SK-N-SH (cell line): ENCODE measurements at regions not wholly inside any gene's neighbourhood (a gene's known extent, or its start where the extent isn't known, plus 50 kb on each side); places are given as distances from the start of the nearest gene placed in this dataset.

Experiments
- CTCF ChIA-PET: fragments of 300-600, 350-600 bp; formaldehyde crosslinking; extraction: SDS; loops from one replicate; lab custom pipeline; 2021; lab: Yijun Ruan, JAX
- POLR2A ChIA-PET: fragments of 350-600 bp; sonication (Branson Sonifier 250); formaldehyde crosslinking; extraction: SDS; loops from one replicate; lab custom pipeline; 2020; ENCODE audit warnings: antibody characterized with exemption, inconsistent platforms; lab: Yijun Ruan, JAX
- DNase-seq: peaks from one replicate; pipeline ENCODE4 v3.0.0; 2012
- H2AFZ ChIP-seq: fragments of 200-600 bp; sonication (generic); 2 replicates; pipeline ENCODE4 v1.8.1; 2016; ENCODE audit warnings: antibody characterized with exemption, mild to moderate bottlenecking, low read depth
- H3F3A ChIP-seq: fragments of 200-600 bp; sonication (generic); replicated peaks from 2 replicates; pipeline ENCODE3; 2016; ENCODE audit warnings: antibody characterized with exemption, mild to moderate bottlenecking; ENCODE audit not compliant: insufficient read depth
- H3K27ac ChIP-seq, 2 experiments: fragments of 200-500 bp in 1 of 2; fragments of 200-600 bp in 1 of 2; sonication (Bioruptor generic) in 1 of 2; sonication (generic), shearing (Covaris generic) in 1 of 2; 2 replicates each; pipeline versions ENCODE4 v1.5.1 to v1.6.1; 2014 to 2016; ENCODE audit warnings: low read depth in 2 of 2, inconsistent platforms in 1 of 2, low read length in 1 of 2, mild to moderate bottlenecking in 1 of 2, mixed read lengths in 1 of 2
- H3K27me3 ChIP-seq: fragments of 200-600 bp; sonication (generic), shearing (Covaris generic); 2 replicates; pipeline ENCODE4 v1.6.1; 2016; ENCODE audit warnings: mixed run types; ENCODE audit not compliant: insufficient read depth
- H3K36me3 ChIP-seq, 2 experiments: fragments of 200-500 bp in 1 of 2; fragments of 200-600 bp in 1 of 2; sonication (Bioruptor generic) in 1 of 2; sonication (generic) in 1 of 2; replicated peaks in 1 of 2; 2 replicates each; pipeline versions ENCODE3 to v1.5.1; 2014 to 2016; ENCODE audit warnings: low read length in 1 of 2, mild to moderate bottlenecking in 1 of 2; ENCODE audit not compliant: insufficient read depth in 2 of 2, control insufficient read depth in 1 of 2
- H3K4me1 ChIP-seq, 2 experiments: fragments of 200-500 bp in 1 of 2; fragments of 200-600 bp in 1 of 2; sonication (Bioruptor generic) in 1 of 2; sonication (generic), shearing (Covaris generic) in 1 of 2; 2 replicates each; pipeline versions ENCODE4 v1.5.1 to v1.6.1; 2014 to 2016; ENCODE audit warnings: low read depth in 1 of 2, low read length in 1 of 2, mixed run types in 1 of 2; ENCODE audit not compliant: insufficient read depth in 2 of 2, control insufficient read depth in 1 of 2
- H3K4me2 ChIP-seq: fragments of 200-600 bp; sonication (generic), shearing (Covaris generic); 2 replicates; pipeline ENCODE4 v1.6.1; 2017; ENCODE audit warnings: mixed run types
- H3K4me3 ChIP-seq, 2 experiments: fragments of 200-500 bp in 1 of 2; fragments of 200-600 bp in 1 of 2; sonication (Bioruptor generic) in 1 of 2; sonication (generic), shearing (Covaris generic) in 1 of 2; 2 replicates each; pipeline versions ENCODE4 v1.5.1 to v1.8.1; 2014 to 2016; ENCODE audit warnings: low read depth in 2 of 2, inconsistent platforms in 1 of 2, low read length in 1 of 2, mild to moderate bottlenecking in 1 of 2, mixed read lengths in 1 of 2, moderate library complexity in 1 of 2
- H3K79me2 ChIP-seq: fragments of 200-600 bp; sonication (generic); 2 replicates; pipeline ENCODE4 v1.8.1; 2017; ENCODE audit warnings: mild to moderate bottlenecking; ENCODE audit not compliant: insufficient read depth
- H3K9ac ChIP-seq: fragments of 200-600 bp; sonication (generic); 2 replicates; pipeline ENCODE4 v1.6.1; 2017; ENCODE audit warnings: mixed run types
- H3K9me2 ChIP-seq: fragments of 200-600 bp; sonication (generic); 2 replicates; pipeline ENCODE4 v1.6.1; 2017; ENCODE audit warnings: mixed run types
- H3K9me3 ChIP-seq: fragments of 200-600 bp; sonication (generic); 2 replicates; pipeline ENCODE4 v1.6.1; 2017; ENCODE audit warnings: mixed run types, mild to moderate bottlenecking, moderate library complexity
- H4K20me1 ChIP-seq: fragments of 200-600 bp; sonication (generic); 2 replicates; pipeline ENCODE4 v1.6.1; 2017; ENCODE audit warnings: mild to moderate bottlenecking, mixed run types; ENCODE audit not compliant: insufficient read depth
- CTCF ChIP-seq: fragments of 200-600 bp; sonication (generic); IDR thresholded peaks from 2 replicates; pipeline ENCODE4 v1.6.1; 2017; ENCODE audit warnings: antibody characterized with exemption, mild to moderate bottlenecking, moderate library complexity
- ELF1 ChIP-seq: IDR thresholded peaks from 2 replicates; pipeline ENCODE4 v1.4.0; 2012
- EZH2phosphoT487 ChIP-seq: fragments of 200-600 bp; sonication (generic); IDR thresholded peaks from 2 replicates; pipeline ENCODE4 v1.6.1; 2017; ENCODE audit warnings: low read depth, mixed run types, mild to moderate bottlenecking, antibody characterized with exemption, moderate library complexity, borderline replicate concordance
- GABPA ChIP-seq: IDR thresholded peaks from 2 replicates; pipeline ENCODE4 v1.4.0; 2012; ENCODE audit warnings: low read depth, mild to moderate bottlenecking
- IRF3 ChIP-seq: fragments of 150-350 bp; IDR thresholded peaks from 2 replicates; pipeline ENCODE4 v1.6.1; 2016; ENCODE audit warnings: mild to moderate bottlenecking, low read depth, low read length
- MAX ChIP-seq: IDR thresholded peaks from 2 replicates; pipeline ENCODE4 v1.4.0; 2012; ENCODE audit warnings: low read depth
- NFIC ChIP-seq: IDR thresholded peaks from 2 replicates; pipeline ENCODE4 v1.4.0; 2012; ENCODE audit warnings: borderline replicate concordance
- PBX3 ChIP-seq: IDR thresholded peaks from 2 replicates; pipeline ENCODE4; 2012
- RAD21 ChIP-seq: IDR thresholded peaks from 2 replicates; pipeline ENCODE4 v1.6.1; 2012; ENCODE audit warnings: mild to moderate bottlenecking, low read length
- REST ChIP-seq: IDR thresholded peaks from 2 replicates; pipeline ENCODE4 v1.6.1; 2012; ENCODE audit warnings: mild to moderate bottlenecking, low read depth, low read length, moderate library complexity
- RFX5 ChIP-seq: IDR thresholded peaks from 2 replicates; pipeline ENCODE4 v1.6.1; 2012; ENCODE audit warnings: mild to moderate bottlenecking, improper control_type of control experiment, low read length
- RXRA ChIP-seq: IDR thresholded peaks from 2 replicates; pipeline ENCODE4 v1.4.0; 2012; ENCODE audit warnings: low read depth, mild to moderate bottlenecking, borderline replicate concordance
- SMC3 ChIP-seq: IDR thresholded peaks from 2 replicates; pipeline ENCODE4 v1.6.1; 2012; ENCODE audit warnings: low read depth, low read length, improper control_type of control experiment
- TAF1 ChIP-seq: IDR thresholded peaks from 2 replicates; pipeline ENCODE4 v1.6.1; 2012; ENCODE audit warnings: low read depth, mild to moderate bottlenecking, low read length, moderate library complexity, borderline replicate concordance
- USF2 ChIP-seq: fragments of 150-350 bp; IDR thresholded peaks from 2 replicates; pipeline ENCODE4 v1.6.1; 2017; ENCODE audit warnings: antibody characterized with exemption, low read length, low read depth, borderline replicate concordance
- ZBTB33 ChIP-seq: IDR thresholded peaks from 2 replicates; pipeline ENCODE4 v1.4.0; 2012; ENCODE audit warnings: low read depth, borderline replicate concordance
- WGBS: methylation state at CpG from one replicate; pipeline ENCODE4 v1.1.6; 2017; ENCODE audit warnings: low lambda C conversion rate; 5-methylcytosine and 5-hydroxymethylcytosine counted together

- ChIA-PET POLR2A (no interaction called here), CTCF (interaction anchor here (0.7 kb wide), 1 partner anchor 330 kb away, joined by 3 read pairs; no protein-coding TSS in a partner anchor)
- H2AFZ ChIP-seq: no peak overlapping the region
- 28% methylated on average over 3 of the region's 3 CpGs for WGBS
- no peaks in the 10 kb centered on the region for H3K4me1 ChIP-seq
- no peaks in the 10 kb centered on the region for H3K9me2 ChIP-seq
- H3K4me3 ChIP-seq: no peak overlapping the region
- H3K9ac ChIP-seq: no peak overlapping the region
- H3K27me3 ChIP-seq: no peaks in the 10 kb centered on the region
- H3K79me2 ChIP-seq: no peaks in the 10 kb centered on the region
- H3K4me2 ChIP-seq: no peak overlapping the region
- no peaks in the 10 kb centered on the region for H3K9me3 ChIP-seq
- H3K36me3 ChIP-seq: no peaks in the 10 kb centered on the region
- no peaks in the 10 kb centered on the region for H3F3A ChIP-seq
- H3K27ac ChIP-seq: no peak overlapping the region
- TF ChIP-seq RFX5 (no peak), RAD21 (peak; percentile 36)
- TF ChIP-seq, all 33 proteins: peak for 1
- peak; percentile 4 for DNase-seq
- H4K20me1 ChIP-seq: no peaks in the 10 kb centered on the region
Measured at GRCh38 chr10:111856631-111857030, 326.9 kb downstream of the GPAM start.

GRCh38 chr10:111865550-111865949, 318.0 kb downstream of the GPAM start:
- no peak overlapping the region for H2AFZ ChIP-seq
- H3K27me3 ChIP-seq: no peaks in the 10 kb centered on the region
- TF ChIP-seq USF2: no peak
- no peak for TF ChIP-seq TAF1
- no peak for TF ChIP-seq NFIC
- TF ChIP-seq PBX3: no peak
- TF ChIP-seq SMC3: no peak
- no peak for TF ChIP-seq ZBTB33
- no peak for TF ChIP-seq RFX5
- TF ChIP-seq GABPA: no peak
- TF ChIP-seq REST: no peak
- no peak for TF ChIP-seq ELF1
- no peak for TF ChIP-seq EZH2phosphoT487
- TF ChIP-seq RXRA: no peak
- TF ChIP-seq MAX: no peak
- no peak for TF ChIP-seq CTCF
- no peak for TF ChIP-seq IRF3
- H3K4me1 ChIP-seq: no peaks in the 10 kb centered on the region
- H3K79me2 ChIP-seq: no peaks in the 10 kb centered on the region
- H3K36me3 ChIP-seq: no peaks in the 10 kb centered on the region
- DNase-seq: no peak
- no peak overlapping the region for H3K27ac ChIP-seq
- 3% methylated on average over 3 of the region's 3 CpGs for WGBS
- H3K4me2 ChIP-seq: no peak overlapping the region
- CTCF ChIA-PET: no interaction called here
- no peaks in the 10 kb centered on the region for H4K20me1 ChIP-seq
- H3F3A ChIP-seq: no peaks in the 10 kb centered on the region
- no peaks in the 10 kb centered on the region for H3K9me3 ChIP-seq
- no peaks in the 10 kb centered on the region for H3K9me2 ChIP-seq
- H3K4me3 ChIP-seq: no peak overlapping the region
- H3K9ac ChIP-seq: no peak overlapping the region
- POLR2A ChIA-PET: no interaction called here
